T-cell (primary cell): ENCODE measurements at regions not wholly inside any gene's neighbourhood (a gene's known extent, or its start where the extent isn't known, plus 50 kb on each side); places are given as distances from the start of the nearest gene placed in this dataset.

ENCODE experiments used
- ATAC-seq, 4 experiments: fragments of 200-7000 bp in 3 of 4; fragments of 150-1000 bp in 1 of 4; cut with Tn5 transposase; replicated peaks in 1 of 4; 1 replicate in 3 of 4; 2 replicates in 1 of 4; pipeline ENCODE4 v1.10.0; 2021; ENCODE audit warnings: moderate library complexity in 3 of 4, mild to moderate bottlenecking in 2 of 4, moderate number of reproducible peaks in 1 of 4
- CTCF ChIA-PET, 2 donors: fragments of 300-600 bp; sonication (Branson Sonifier 250); formaldehyde crosslinking; loops; one replicate each; lab custom pipeline; 2022; ENCODE audit warnings: antibody characterized with exemption in 2 of 2; lab: Charles Lee
- POLR2A ChIA-PET, 2 donors: fragments of 300-600 bp; sonication (Branson Sonifier 250); formaldehyde crosslinking; loops; one replicate each; lab custom pipeline; 2022; ENCODE audit warnings: antibody characterized with exemption in 2 of 2; lab: Charles Lee
- DNase-seq, 35 experiments: peaks; one replicate each; pipeline versions ENCODE4 v3.0.0 to v3.0.0-alpha.2; 2013 to 2023
- H3K27ac ChIP-seq: one replicate; pipeline ENCODE4 v1.5.1; 2013; ENCODE audit warnings: low read length
- H3K27me3 ChIP-seq, 2 experiments: replicated peaks in 1 of 2; 1 replicate in 1 of 2; 2 replicates in 1 of 2; pipeline versions ENCODE4 v1.6.1 to v1.7.0; 2013; ENCODE audit warnings: low read length in 1 of 2, mixed read lengths in 1 of 2; ENCODE audit not compliant: control insufficient read depth in 2 of 2, insufficient read depth in 2 of 2; ENCODE audit errors: extremely low read depth in 1 of 2
- H3K36me3 ChIP-seq, 2 donors: 1 replicate in 1 of 2; 2 replicates in 1 of 2; pipeline versions ENCODE4 v1.6.1 to v1.7.0; 2013; ENCODE audit warnings: low read length in 1 of 2; ENCODE audit not compliant: control insufficient read depth in 2 of 2, insufficient read depth in 1 of 2; ENCODE audit errors: extremely low read depth in 1 of 2
- H3K4me1 ChIP-seq, 2 experiments: 1 replicate in 1 of 2; 2 replicates in 1 of 2; pipeline versions ENCODE4 v1.6.1 to v1.7.0; 2013; ENCODE audit warnings: low read length in 2 of 2, mixed read lengths in 1 of 2; ENCODE audit not compliant: insufficient read depth in 2 of 2, control insufficient read depth in 1 of 2; ENCODE audit errors: extremely low read depth in 1 of 2
- H3K4me3 ChIP-seq, 2 donors: 1 replicate in 1 of 2; 2 replicates in 1 of 2; pipeline versions ENCODE4 v1.5.1 to v1.7.0; 2013; ENCODE audit warnings: mild to moderate bottlenecking in 2 of 2, low read length in 1 of 2, moderate library complexity in 1 of 2; ENCODE audit not compliant: control insufficient read depth in 1 of 2; ENCODE audit errors: extremely low read depth in 1 of 2
- H3K9me3 ChIP-seq: 2 replicates; pipeline ENCODE4 v1.7.0; 2013
- H3K27ac Mint-ChIP-seq, 2 donors: one replicate each; pipeline ENCODE4 v1.8.0; 2020 to 2021; ENCODE audit warnings: mild to moderate bottlenecking in 2 of 2, mixed read lengths in 2 of 2
- H3K27me3 Mint-ChIP-seq, 2 donors: one replicate each; pipeline ENCODE4 v1.8.0; 2021 to 2022; ENCODE audit warnings: mixed read lengths in 2 of 2
- H3K36me3 Mint-ChIP-seq: one replicate; pipeline ENCODE4 v1.8.0; 2021; ENCODE audit warnings: mixed read lengths
- H3K4me1 Mint-ChIP-seq, 3 donors: one replicate each; pipeline ENCODE4 v1.8.0; 2020 to 2022; ENCODE audit warnings: mixed read lengths in 3 of 3, mild to moderate bottlenecking in 1 of 3
- H3K4me3 Mint-ChIP-seq, 3 donors: one replicate each; pipeline ENCODE4 v1.8.0; 2020 to 2022; ENCODE audit warnings: mild to moderate bottlenecking in 3 of 3, mixed read lengths in 3 of 3, moderate library complexity in 3 of 3
- H3K9me3 Mint-ChIP-seq, 3 donors: one replicate each; pipeline ENCODE4 v1.8.0; 2020 to 2022; ENCODE audit warnings: mixed read lengths in 3 of 3
- WGBS: methylation state at CpG from one replicate; pipeline ENCODE4 v1.1.5; 2013; ENCODE audit warnings: missing lambda C conversion rate; ENCODE audit not compliant: insufficient coverage; 5-methylcytosine and 5-hydroxymethylcytosine counted together

DNA sequence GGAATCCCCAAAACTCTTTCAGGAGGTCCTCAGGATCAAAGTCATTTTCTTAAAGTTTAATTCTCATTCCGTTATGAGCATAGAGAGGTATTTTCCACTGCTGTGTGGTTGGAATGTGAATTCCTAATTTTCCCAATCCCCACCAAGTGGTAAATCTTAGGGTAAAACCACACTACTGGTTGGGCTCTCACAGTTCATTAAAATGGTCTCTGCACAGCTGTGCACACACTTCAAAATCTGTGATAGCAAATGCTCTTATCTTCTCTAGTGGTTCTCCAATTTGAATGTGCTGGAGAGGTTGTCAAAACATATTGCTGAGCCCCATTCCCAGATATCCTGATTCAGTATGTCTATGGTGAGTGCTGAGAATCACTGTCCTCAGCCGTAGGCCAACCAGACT lies 189.1 kb downstream of the BMP4 start:
- no peak for ATAC-seq

DNA sequence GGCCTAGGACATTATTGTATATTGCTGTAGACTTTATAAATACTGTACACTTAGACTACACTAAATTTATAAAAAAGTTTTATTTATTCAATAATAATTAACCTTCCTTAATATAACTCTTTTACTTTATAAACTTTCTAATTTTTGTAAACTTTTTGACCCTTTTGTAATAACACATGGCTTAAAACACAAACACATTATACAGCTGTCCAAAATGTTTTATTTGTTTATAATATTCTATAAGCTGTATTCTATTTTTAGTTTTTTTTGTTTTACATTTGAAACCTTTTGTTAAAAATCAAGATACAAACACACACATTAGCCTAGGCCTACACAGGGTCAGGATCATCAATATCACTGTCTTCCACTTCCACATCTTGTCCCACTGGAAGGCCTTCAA lies 190.0 kb downstream of the BMP4 start:
- Histone ChIP-seq H3K4me1 (no peaks in the 10 kb centered on the region), H3K9me3 (no peaks in the 10 kb centered on the region), H3K36me3 (no peaks in the 10 kb centered on the region), H3K4me3 (no peak overlapping the region), H3K27me3 (no peaks in the 10 kb centered on the region), H3K27ac (no peak overlapping the region)
- Mint-ChIP-seq H3K27me3 (peaks cover 0 to 5% of the 10 kb centered on the region in 2 donors), H3K36me3 (no peaks in the 10 kb centered on the region), H3K4me1 (no peaks in the 10 kb centered on the region), H3K27ac (no peak overlapping the region), H3K4me3 (no peak overlapping the region), H3K9me3 (peaks cover 0 to 7% (median 6%) of the 10 kb centered on the region in 3 donors)
- ChIA-PET POLR2A (no interaction called here), CTCF (no interaction called here)
- ATAC-seq (no peak), DNase-seq (no peak)

More for the DNA sequence above, 189.1 kb downstream of the BMP4 start:
- H3K27me3 Mint-ChIP-seq = peaks cover 0 to 5% of the 10 kb centered on the region in 2 donors
- no peaks in the 10 kb centered on the region for H3K4me1 Mint-ChIP-seq
- H3K4me3 Mint-ChIP-seq = no peak overlapping the region
- no peaks in the 10 kb centered on the region for H3K27me3 ChIP-seq
- H3K9me3 ChIP-seq = no peaks in the 10 kb centered on the region
- WGBS = 86% methylated on average over 1 of the region's 2 CpGs
- ChIA-PET CTCF (no interaction called here), POLR2A (no interaction called here)
- no peaks in the 10 kb centered on the region for H3K36me3 ChIP-seq
- no peaks in the 10 kb centered on the region for H3K4me1 ChIP-seq
- H3K9me3 Mint-ChIP-seq = peaks cover 0 to 4% (median 0%) of the 10 kb centered on the region in 3 donors
- no peak overlapping the region for H3K27ac Mint-ChIP-seq
- H3K27ac ChIP-seq = no peak overlapping the region
- DNase-seq = no peak
- H3K36me3 Mint-ChIP-seq = no peaks in the 10 kb centered on the region
- H3K4me3 ChIP-seq = no peak overlapping the region

DNA sequence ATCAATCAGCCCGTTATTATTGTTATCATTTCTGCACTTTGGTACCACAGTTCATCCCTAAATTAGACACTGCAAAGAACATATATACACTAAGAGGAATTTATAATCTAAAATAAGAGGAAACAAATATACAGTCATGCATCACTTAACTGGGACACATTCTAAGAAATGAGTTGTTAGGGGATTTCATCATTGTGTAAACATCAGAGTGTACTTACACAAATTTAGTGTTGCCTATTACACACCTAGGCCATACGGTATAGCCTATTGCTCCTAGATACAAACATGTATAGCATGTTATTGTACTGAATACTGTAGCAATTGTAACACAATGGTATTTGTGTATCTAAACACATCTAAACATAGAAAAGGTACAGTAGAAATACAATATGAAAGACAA lies 190.5 kb downstream of the BMP4 start:
- Histone ChIP-seq H3K9me3 (no peaks in the 10 kb centered on the region), H3K4me3 (no peak overlapping the region), H3K4me1 (no peaks in the 10 kb centered on the region), H3K36me3 (no peaks in the 10 kb centered on the region), H3K27me3 (no peaks in the 10 kb centered on the region), H3K27ac (no peak overlapping the region)
- POLR2A ChIA-PET = no interaction called here
- WGBS = no CpG with 5 or more reads among the region's 2 CpGs
- Mint-ChIP-seq H3K9me3 (peaks cover 0 to 11% (median 10%) of the 10 kb centered on the region in 3 donors), H3K27me3 (peaks cover 0 to 5% of the 10 kb centered on the region in 2 donors), H3K36me3 (no peaks in the 10 kb centered on the region), H3K27ac (no peak overlapping the region), H3K4me1 (no peaks in the 10 kb centered on the region), H3K4me3 (no peak overlapping the region)
- ATAC-seq (no peak), DNase-seq (no peak)
- CTCF ChIA-PET = no interaction called here

DNA sequence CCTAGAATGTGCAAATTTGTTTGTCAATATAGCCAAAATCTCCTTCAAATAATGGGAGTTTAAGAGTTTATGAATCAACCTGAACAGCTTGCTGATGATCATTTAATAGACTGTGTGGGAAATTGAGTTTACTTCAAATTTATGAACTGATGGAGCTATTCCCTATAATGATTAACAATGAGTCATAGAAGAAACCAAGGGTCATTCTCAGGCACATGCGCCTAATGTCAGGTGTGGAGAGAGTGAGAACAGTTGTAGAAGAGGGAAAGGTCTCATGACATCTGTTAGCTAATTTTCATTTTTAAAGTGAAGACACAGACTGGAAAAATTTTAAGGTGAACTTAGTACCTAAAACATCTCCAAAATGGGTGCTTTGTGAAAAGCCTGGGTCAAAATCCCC lies 191.8 kb downstream of the BMP4 start:
- Mint-ChIP-seq H3K27ac (no peak overlapping the region), H3K36me3 (no peaks in the 10 kb centered on the region), H3K4me3 (no peak overlapping the region), H3K27me3 (no peaks in the 10 kb centered on the region), H3K4me1 (no peaks in the 10 kb centered on the region), H3K9me3 (peaks cover 0 to 17% (median 10%) of the 10 kb centered on the region in 3 donors)
- H3K36me3 ChIP-seq = no peaks in the 10 kb centered on the region
- DNase-seq (no peak), ATAC-seq (no peak)
- H3K9me3 ChIP-seq = no peaks in the 10 kb centered on the region
- no peak overlapping the region for H3K27ac ChIP-seq
- POLR2A ChIA-PET = no interaction called here
- H3K4me1 ChIP-seq = no peaks in the 10 kb centered on the region
- H3K27me3 ChIP-seq = no peaks in the 10 kb centered on the region
- CTCF ChIA-PET = no interaction called here
- WGBS = no CpG with 5 or more reads among the region's 1 CpG
- H3K4me3 ChIP-seq = no peak overlapping the region

DNA sequence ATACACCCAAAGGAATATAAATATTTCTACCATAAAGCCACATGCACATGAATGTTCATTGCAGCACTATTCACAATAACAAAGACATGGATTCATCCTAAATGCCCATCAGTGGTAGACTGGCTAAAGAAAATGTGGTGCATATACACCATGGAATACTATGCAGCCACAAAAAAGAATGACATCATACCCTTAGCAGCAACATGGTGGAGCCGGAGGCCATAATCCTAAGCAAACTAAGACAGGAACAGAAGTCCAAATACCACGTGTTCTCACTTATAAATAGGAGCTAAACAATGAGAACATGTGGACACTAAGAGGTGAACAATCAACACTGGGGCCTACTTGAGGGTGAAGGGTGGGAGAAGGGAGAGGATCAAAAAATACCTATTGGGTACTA lies 198.5 kb downstream of the BMP4 start:
- ATAC-seq (no peak), DNase-seq (no peak)
- no CpG with 5 or more reads among the region's 2 CpGs for WGBS
- H3K9me3 ChIP-seq = no peaks in the 10 kb centered on the region
- Mint-ChIP-seq H3K4me1 (no peaks in the 10 kb centered on the region), H3K4me3 (no peak overlapping the region), H3K9me3 (peaks cover 9 to 24% (median 10%) of the 10 kb centered on the region in 3 donors), H3K36me3 (no peaks in the 10 kb centered on the region), H3K27ac (no peak overlapping the region), H3K27me3 (peaks cover 1 to 3% of the 10 kb centered on the region in 2 donors)
- POLR2A ChIA-PET = no interaction called here
- no peak overlapping the region for H3K27ac ChIP-seq
- no peaks in the 10 kb centered on the region for H3K27me3 ChIP-seq
- no peaks in the 10 kb centered on the region for H3K4me1 ChIP-seq
- no peak overlapping the region for H3K4me3 ChIP-seq
- CTCF ChIA-PET = no interaction called here
- H3K36me3 ChIP-seq = no peaks in the 10 kb centered on the region

DNA sequence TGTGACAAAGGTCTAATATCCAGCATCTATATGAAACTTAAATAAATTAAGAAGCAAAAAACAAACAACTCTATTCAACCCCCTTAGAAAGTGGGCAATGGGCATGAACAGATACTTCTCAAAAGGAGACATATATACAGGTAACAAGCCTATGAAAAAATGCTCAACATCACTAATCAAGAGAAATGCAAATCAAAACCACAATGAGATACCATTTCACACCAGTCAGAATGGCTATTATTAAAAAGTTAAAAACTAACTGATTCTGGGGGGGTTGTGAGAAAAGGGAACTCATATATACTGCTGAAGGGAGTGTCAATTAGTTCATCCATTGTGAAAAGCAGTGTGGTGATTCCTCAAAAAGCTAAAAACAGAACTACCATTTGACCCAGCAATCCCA lies 198.9 kb downstream of the BMP4 start:
- ChIA-PET CTCF (no interaction called here), POLR2A (no interaction called here)
- Histone ChIP-seq H3K27ac (no peak overlapping the region), H3K9me3 (no peaks in the 10 kb centered on the region), H3K4me1 (no peaks in the 10 kb centered on the region), H3K36me3 (no peaks in the 10 kb centered on the region), H3K27me3 (no peaks in the 10 kb centered on the region), H3K4me3 (no peak overlapping the region)
- ATAC-seq = no peak
- no peak for DNase-seq
- Mint-ChIP-seq H3K4me1 (no peaks in the 10 kb centered on the region), H3K36me3 (no peaks in the 10 kb centered on the region), H3K27me3 (peaks cover 3 to 5% of the 10 kb centered on the region in 2 donors), H3K9me3 (peaks cover 9 to 24% (median 10%) of the 10 kb centered on the region in 3 donors), H3K4me3 (no peak overlapping the region), H3K27ac (no peak overlapping the region)

DNA sequence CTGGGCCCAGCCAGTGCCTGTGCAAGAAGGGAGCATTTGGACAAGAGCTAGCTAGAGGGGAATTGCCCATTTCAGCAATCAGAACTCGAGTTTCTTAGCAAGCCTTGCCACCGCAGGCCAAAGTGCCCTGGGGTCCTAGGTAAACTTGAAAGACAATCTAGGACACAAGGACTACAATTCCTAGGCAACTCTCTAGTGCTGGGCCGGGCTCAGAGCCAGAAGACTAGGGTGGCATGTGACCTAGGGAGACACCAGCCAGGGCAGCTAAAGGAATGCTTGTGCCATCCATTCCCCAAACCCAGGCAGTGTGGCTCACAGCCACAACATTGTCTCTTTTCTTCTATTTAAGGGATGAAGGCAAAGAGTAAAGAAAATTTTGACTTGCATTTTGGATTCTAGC lies 205.0 kb downstream of the BMP4 start:
- no peak overlapping the region for H3K27ac Mint-ChIP-seq
- H3K27ac ChIP-seq = no peak overlapping the region
- no peaks in the 10 kb centered on the region for H3K27me3 ChIP-seq
- no peaks in the 10 kb centered on the region for H3K9me3 ChIP-seq
- ATAC-seq (no peak), DNase-seq (no peak)
- H3K36me3 ChIP-seq = no peaks in the 10 kb centered on the region
- H3K36me3 Mint-ChIP-seq = no peaks in the 10 kb centered on the region
- H3K27me3 Mint-ChIP-seq = peaks cover 3 to 6% of the 10 kb centered on the region in 2 donors
- no peaks in the 10 kb centered on the region for H3K4me1 Mint-ChIP-seq
- H3K4me3 ChIP-seq = no peak overlapping the region
- peaks cover 5 to 7% (median 6%) of the 10 kb centered on the region in 3 donors for H3K9me3 Mint-ChIP-seq
- H3K4me1 ChIP-seq = no peaks in the 10 kb centered on the region
- POLR2A ChIA-PET = no interaction called here
- H3K4me3 Mint-ChIP-seq = no peak overlapping the region
- 78% methylated on average over 3 of the region's 3 CpGs for WGBS
- CTCF ChIA-PET = interaction anchor here in 1 of 2 donors (0.6 kb wide), 1 partner anchor 226 kb away, joined by 8 read pairs; no protein-coding TSS in a partner anchor
